ENCODE measurements at regions not wholly inside any gene's neighbourhood (a gene's known extent, or its start where the extent isn't known, plus 50 kb on each side); places are given as distances from the start of the nearest gene placed in this dataset.

GRCh38 chr7:45365341-45365740 is 207.8 kb downstream of the RAMP3 start:
- H4K20me1 ChIP-seq (ENCODE audit: control insufficient read depth, extremely low read depth, insufficient read depth, low read length) = no peaks in the 10 kb centered on the region
- no peak for FAIRE-seq
- no peaks in the 10 kb centered on the region for H3K4me1 ChIP-seq (ENCODE audit: control insufficient read depth, extremely low read depth, insufficient read depth, low read length)
- DNase-seq (ENCODE audit: low read depth, low spot score) = no peak
- H3K4me2 ChIP-seq (ENCODE audit: control insufficient read depth, extremely low read depth, insufficient read depth, low read depth, low read length) = no peak overlapping the region
- H3K9me1 ChIP-seq (ENCODE audit: control insufficient read depth, extremely low read depth, insufficient read depth, low read length) = no peaks in the 10 kb centered on the region
- H2AFZ ChIP-seq (ENCODE audit: control insufficient read depth, low read length) = no peak overlapping the region
- dilution Hi-C loops (cut with MboI; ENCODE audit: extremely low pct_ligation_motif_present, low sequenced_read_pairs) = no loop called here
- no peaks in the 10 kb centered on the region for H3K79me2 ChIP-seq (ENCODE audit: control insufficient read depth, insufficient read depth, low read length)
- H3K27ac ChIP-seq (ENCODE audit: control insufficient read depth, insufficient read depth, low read length) = no peak overlapping the region
- H3K9ac ChIP-seq (ENCODE audit: control insufficient read depth, extremely low read depth, insufficient read depth, low read length) = no peak overlapping the region
- no peak overlapping the region for H3K4me3 ChIP-seq (ENCODE audit: control insufficient read depth in 2 of 3, extremely low read depth in 1 of 3, insufficient read depth in 2 of 3, low read depth in 1 of 3, low read length in 3 of 3)
- peaks cover 10% of the 10 kb centered on the region for H3K27me3 ChIP-seq (ENCODE audit: control insufficient read depth, extremely low read depth, insufficient read depth, low read length)
- no peaks in the 10 kb centered on the region for H3K9me3 ChIP-seq (ENCODE audit: control insufficient read depth, low read depth, low read length)
- no peaks in the 10 kb centered on the region for H3K36me3 ChIP-seq (ENCODE audit: control insufficient read depth in 2 of 2, extremely low read depth in 1 of 2, insufficient read depth in 2 of 2, low read length in 2 of 2)
- no peak for TF ChIP-seq EZH2 (IDR thresholded peaks at IDR 0.05; ENCODE audit: low read length)
- TF ChIP-seq CTCF (optimal IDR thresholded peaks at IDR 0.05 in 1 of 3, IDR thresholded peaks at IDR 0.05 in 1 of 3, conservative IDR thresholded peaks at IDR 0.05 in 1 of 3; ENCODE audit: extremely low read depth in 1 of 3, insufficient read depth in 2 of 3, low read length in 3 of 3) = no peak

- no peak for TF ChIP-seq EZH2 (IDR thresholded peaks at IDR 0.05; ENCODE audit: low read length)
- H3K4me2 ChIP-seq (ENCODE audit: control insufficient read depth, extremely low read depth, insufficient read depth, low read depth, low read length) = no peak overlapping the region
- no peaks in the 10 kb centered on the region for H3K9me3 ChIP-seq (ENCODE audit: control insufficient read depth, low read depth, low read length)
- dilution Hi-C loops (cut with MboI; ENCODE audit: extremely low pct_ligation_motif_present, low sequenced_read_pairs) = no loop called here
- H3K4me1 ChIP-seq (ENCODE audit: control insufficient read depth, extremely low read depth, insufficient read depth, low read length) = no peaks in the 10 kb centered on the region
- peaks cover 6% of the 10 kb centered on the region for H3K27me3 ChIP-seq (ENCODE audit: control insufficient read depth, extremely low read depth, insufficient read depth, low read length)
- H2AFZ ChIP-seq (ENCODE audit: control insufficient read depth, low read length) = no peak overlapping the region
- H3K36me3 ChIP-seq (ENCODE audit: control insufficient read depth in 2 of 2, extremely low read depth in 1 of 2, insufficient read depth in 2 of 2, low read length in 2 of 2) = no peaks in the 10 kb centered on the region
- no peak overlapping the region for H3K9ac ChIP-seq (ENCODE audit: control insufficient read depth, extremely low read depth, insufficient read depth, low read length)
- H3K79me2 ChIP-seq (ENCODE audit: control insufficient read depth, insufficient read depth, low read length) = no peaks in the 10 kb centered on the region
- H3K27ac ChIP-seq (ENCODE audit: control insufficient read depth, insufficient read depth, low read length) = no peak overlapping the region
- DNase-seq (ENCODE audit: low read depth, low spot score) (no peak), FAIRE-seq (no peak)
- H3K9me1 ChIP-seq (ENCODE audit: control insufficient read depth, extremely low read depth, insufficient read depth, low read length) = no peaks in the 10 kb centered on the region
- no peaks in the 10 kb centered on the region for H4K20me1 ChIP-seq (ENCODE audit: control insufficient read depth, extremely low read depth, insufficient read depth, low read length)
- no peak overlapping the region for H3K4me3 ChIP-seq (ENCODE audit: control insufficient read depth in 2 of 3, extremely low read depth in 1 of 3, insufficient read depth in 2 of 3, low read depth in 1 of 3, low read length in 3 of 3)
Observed at GRCh38 chr7:45366475-45366874, 207.7 kb upstream of the ADCY1 start.

GRCh38 chr7:45367026-45367425 is 207.1 kb upstream of the ADCY1 start:
- Histone ChIP-seq H3K9me1 (ENCODE audit: control insufficient read depth, extremely low read depth, insufficient read depth, low read length) (no peaks in the 10 kb centered on the region), H3K27ac (ENCODE audit: control insufficient read depth, insufficient read depth, low read length) (no peak overlapping the region), H4K20me1 (ENCODE audit: control insufficient read depth, extremely low read depth, insufficient read depth, low read length) (no peaks in the 10 kb centered on the region), H3K4me1 (ENCODE audit: control insufficient read depth, extremely low read depth, insufficient read depth, low read length) (no peaks in the 10 kb centered on the region), H3K9me3 (ENCODE audit: control insufficient read depth, low read depth, low read length) (no peaks in the 10 kb centered on the region), H3K36me3 (ENCODE audit: control insufficient read depth in 2 of 2, extremely low read depth in 1 of 2, insufficient read depth in 2 of 2, low read length in 2 of 2) (no peaks in the 10 kb centered on the region), H3K4me2 (ENCODE audit: control insufficient read depth, extremely low read depth, insufficient read depth, low read depth, low read length) (no peak overlapping the region), H3K9ac (ENCODE audit: control insufficient read depth, extremely low read depth, insufficient read depth, low read length) (no peak overlapping the region), H3K4me3 (ENCODE audit: control insufficient read depth in 2 of 3, extremely low read depth in 1 of 3, insufficient read depth in 2 of 3, low read depth in 1 of 3, low read length in 3 of 3) (no peak overlapping the region), H3K27me3 (ENCODE audit: control insufficient read depth, extremely low read depth, insufficient read depth, low read length) (peaks cover 4% of the 10 kb centered on the region), H3K79me2 (ENCODE audit: control insufficient read depth, insufficient read depth, low read length) (no peaks in the 10 kb centered on the region), H2AFZ (ENCODE audit: control insufficient read depth, low read length) (no peak overlapping the region)
- dilution Hi-C loops (cut with MboI; ENCODE audit: extremely low pct_ligation_motif_present, low sequenced_read_pairs) = no loop called here
- DNase-seq (ENCODE audit: low read depth, low spot score) = no peak
- no peak for FAIRE-seq
- TF ChIP-seq CTCF (optimal IDR thresholded peaks at IDR 0.05 in 1 of 3, IDR thresholded peaks at IDR 0.05 in 1 of 3, conservative IDR thresholded peaks at IDR 0.05 in 1 of 3; ENCODE audit: extremely low read depth in 1 of 3, insufficient read depth in 2 of 3, low read length in 3 of 3) (no peak), EZH2 (IDR thresholded peaks at IDR 0.05; ENCODE audit: low read length) (no peak)

Data from keratinocyte (primary cell).